ENCODE measurements at regions not wholly inside any gene's neighbourhood (a gene's known extent, or its start where the extent isn't known, plus 50 kb on each side); places are given as distances from the start of the nearest gene placed in this dataset.

- DNase-seq (ENCODE audit: low spot score), result no peak
These were observed 93.9 kb upstream of the DIO3 start for GRCh38 chr14:101467181-101467926.

- no peak for DNase-seq (ENCODE audit: low spot score)
These were observed 91.7 kb upstream of the DIO3 start for GRCh38 chr14:101469382-101470247.

- no peak for DNase-seq (ENCODE audit: low spot score)
These were observed 91.0 kb upstream of the DIO3 start for GRCh38 chr14:101470266-101470665.

GRCh38 chr14:101471723-101472517, 89.4 kb upstream of the DIO3 start:
- DNase-seq (ENCODE audit: low spot score), result no peak

- DNase-seq (ENCODE audit: low spot score), result no peak
These were observed 88.8 kb upstream of the DIO3 start for GRCh38 chr14:101472518-101472849.

- DNase-seq (ENCODE audit: low spot score), result no peak
These were observed 88.1 kb upstream of the DIO3 start for GRCh38 chr14:101473045-101473729.

- DNase-seq (ENCODE audit: low spot score), result no peak
These were observed 87.3 kb upstream of the DIO3 start for GRCh38 chr14:101473795-101474562.

- no peak for DNase-seq (ENCODE audit: low spot score)
These were observed 86.5 kb upstream of the DIO3 start for GRCh38 chr14:101474563-101475455.

GRCh38 chr14:101475456-101476257, 85.6 kb upstream of the DIO3 start:
- DNase-seq (ENCODE audit: low spot score), result no peak

GRCh38 chr14:101476258-101476915, 84.9 kb upstream of the DIO3 start:
- no peak for DNase-seq (ENCODE audit: low spot score)

GRCh38 chr14:101476916-101477553, 84.3 kb upstream of the DIO3 start:
- no peak for DNase-seq (ENCODE audit: low spot score)

- DNase-seq (ENCODE audit: low spot score), result no peak
These were observed 83.6 kb upstream of the DIO3 start for GRCh38 chr14:101477648-101478047.

GRCh38 chr14:101478096-101478495, 83.2 kb upstream of the DIO3 start:
- DNase-seq (ENCODE audit: low spot score), result no peak

GRCh38 chr14:101478796-101479410, 82.4 kb upstream of the DIO3 start:
- DNase-seq (ENCODE audit: low spot score), result no peak

- DNase-seq (ENCODE audit: low spot score), result no peak
These were observed 81.1 kb upstream of the DIO3 start for GRCh38 chr14:101480022-101480746.

- no peak for DNase-seq (ENCODE audit: low spot score)
These were observed 80.4 kb upstream of the DIO3 start for GRCh38 chr14:101480747-101481530.

All from LoVo (cell line).